GM20000 (cell line): ENCODE measurements at regions not wholly inside any gene's neighbourhood (a gene's known extent, or its start where the extent isn't known, plus 50 kb on each side); places are given as distances from the start of the nearest gene placed in this dataset.

Source experiments
- DNase-seq: peaks from one replicate; pipeline ENCODE4 v3.0.0; 2012; ENCODE audit warnings: low spot score
- TF ChIP-seq, protein P1 (sequence below): IDR thresholded peaks from 2 replicates; pipeline ENCODE4 v1.5.1; 2012; ENCODE audit warnings: mild to moderate bottlenecking, control low read depth; ENCODE audit errors: extremely low read depth, missing control alignments

DNA sequence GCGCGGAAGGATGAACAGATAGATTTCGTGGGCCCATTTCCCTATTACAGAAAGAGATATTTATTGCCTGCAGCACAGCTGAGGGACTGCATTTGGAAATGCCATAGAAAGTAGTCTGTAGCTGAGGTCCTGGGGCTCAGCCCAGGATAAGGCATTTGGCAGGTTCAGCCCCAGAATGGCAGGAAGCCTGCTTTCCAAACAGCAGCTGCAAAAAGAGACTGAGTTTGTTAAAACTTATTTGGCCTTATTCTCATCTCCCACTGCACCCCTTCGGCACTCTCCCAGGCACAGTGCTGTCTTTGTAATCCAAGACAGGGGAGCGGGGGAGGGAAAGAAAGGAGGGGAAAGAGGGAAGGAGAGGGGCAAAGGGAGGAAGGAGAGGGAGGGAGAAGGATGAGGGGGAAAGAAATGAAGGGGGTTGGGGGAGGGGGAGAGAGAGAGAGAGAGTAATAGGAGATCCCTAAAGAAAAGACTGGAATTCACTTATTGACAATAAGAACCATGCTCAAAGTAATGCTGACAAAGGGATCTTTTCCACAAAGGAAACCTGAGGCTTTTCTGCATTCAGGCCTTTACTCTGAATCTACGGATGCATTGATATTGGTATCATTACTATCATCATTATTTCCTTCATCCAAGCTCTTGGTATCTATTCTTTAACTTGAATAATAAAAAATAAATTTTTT, 94.0 kb upstream of the LRRN1 start:
- TF ChIP-seq, protein P1, sequence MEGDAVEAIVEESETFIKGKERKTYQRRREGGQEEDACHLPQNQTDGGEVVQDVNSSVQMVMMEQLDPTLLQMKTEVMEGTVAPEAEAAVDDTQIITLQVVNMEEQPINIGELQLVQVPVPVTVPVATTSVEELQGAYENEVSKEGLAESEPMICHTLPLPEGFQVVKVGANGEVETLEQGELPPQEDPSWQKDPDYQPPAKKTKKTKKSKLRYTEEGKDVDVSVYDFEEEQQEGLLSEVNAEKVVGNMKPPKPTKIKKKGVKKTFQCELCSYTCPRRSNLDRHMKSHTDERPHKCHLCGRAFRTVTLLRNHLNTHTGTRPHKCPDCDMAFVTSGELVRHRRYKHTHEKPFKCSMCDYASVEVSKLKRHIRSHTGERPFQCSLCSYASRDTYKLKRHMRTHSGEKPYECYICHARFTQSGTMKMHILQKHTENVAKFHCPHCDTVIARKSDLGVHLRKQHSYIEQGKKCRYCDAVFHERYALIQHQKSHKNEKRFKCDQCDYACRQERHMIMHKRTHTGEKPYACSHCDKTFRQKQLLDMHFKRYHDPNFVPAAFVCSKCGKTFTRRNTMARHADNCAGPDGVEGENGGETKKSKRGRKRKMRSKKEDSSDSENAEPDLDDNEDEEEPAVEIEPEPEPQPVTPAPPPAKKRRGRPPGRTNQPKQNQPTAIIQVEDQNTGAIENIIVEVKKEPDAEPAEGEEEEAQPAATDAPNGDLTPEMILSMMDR, result no peak
- DNase-seq, result no peak

GRCh38 chr3:3701949-3702348, 97.3 kb upstream of the LRRN1 start:
- no peak for DNase-seq
- TF ChIP-seq, protein P1, result no peak

- DNase-seq, result no peak
- TF ChIP-seq, protein P1, result no peak
Measured at GRCh38 chr3:3699816-3700633, 99.2 kb upstream of the LRRN1 start.

- TF ChIP-seq, protein P1, result no peak
- no peak for DNase-seq
Measured at GRCh38 chr3:3699407-3699806, 99.8 kb upstream of the LRRN1 start.

DNA sequence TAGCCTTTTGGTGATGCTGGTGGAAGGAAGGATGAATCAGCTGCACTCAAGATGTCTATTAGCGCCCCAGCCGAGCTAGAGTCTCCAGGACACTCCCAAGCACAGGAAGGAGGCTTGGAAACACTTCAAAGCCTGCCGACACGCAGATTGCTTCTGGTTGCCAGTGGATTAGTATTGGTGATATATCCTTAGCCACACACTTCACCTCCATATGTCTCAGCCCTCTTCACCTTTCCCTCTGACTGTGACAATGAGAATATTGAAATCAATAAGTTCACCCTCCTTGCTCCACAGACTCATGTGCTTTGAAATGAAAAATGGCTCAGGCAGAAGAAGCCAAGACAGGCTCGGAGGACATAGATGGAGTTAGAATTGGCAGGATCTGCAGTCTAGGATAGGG, 102.9 kb upstream of the LRRN1 start:
- no peak for DNase-seq
- TF ChIP-seq, protein P1, result no peak

- TF ChIP-seq, protein P1, result no peak
- no peak for DNase-seq
Measured at GRCh38 chr3:3693593-3693992, 105.6 kb upstream of the LRRN1 start.

- TF ChIP-seq, protein P1, result no peak
- no peak for DNase-seq
Measured at GRCh38 chr3:3689601-3690375, 109.4 kb upstream of the LRRN1 start.
